ENCODE measurements at regions not wholly inside any gene's neighbourhood (a gene's known extent, or its start where the extent isn't known, plus 50 kb on each side); places are given as distances from the start of the nearest gene placed in this dataset.

GRCh38 chr7:109109558-109109957 is 539.9 kb downstream of the DNAJB9 start:
- TF ChIP-seq POLR2A (IDR thresholded peaks at IDR 0.05; ENCODE audit: low read depth, low read length) (no peak), POLR2AphosphoS5 (IDR thresholded peaks at IDR 0.05; ENCODE audit: low read depth, low read length) (no peak), TAF1 (IDR thresholded peaks at IDR 0.05; ENCODE audit: low read depth, low read length) (no peak), PAX5 (IDR thresholded peaks at IDR 0.05; ENCODE audit: insufficient read depth, low read length, severe bottlenecking) (no peak), POU2F2 (IDR thresholded peaks at IDR 0.05; ENCODE audit: low read depth, low read length) (no peak)

Measured in GM12891 (cell line).